ENCODE measurements at regions not wholly inside any gene's neighbourhood (a gene's known extent, or its start where the extent isn't known, plus 50 kb on each side); places are given as distances from the start of the nearest gene placed in this dataset.

DNA sequence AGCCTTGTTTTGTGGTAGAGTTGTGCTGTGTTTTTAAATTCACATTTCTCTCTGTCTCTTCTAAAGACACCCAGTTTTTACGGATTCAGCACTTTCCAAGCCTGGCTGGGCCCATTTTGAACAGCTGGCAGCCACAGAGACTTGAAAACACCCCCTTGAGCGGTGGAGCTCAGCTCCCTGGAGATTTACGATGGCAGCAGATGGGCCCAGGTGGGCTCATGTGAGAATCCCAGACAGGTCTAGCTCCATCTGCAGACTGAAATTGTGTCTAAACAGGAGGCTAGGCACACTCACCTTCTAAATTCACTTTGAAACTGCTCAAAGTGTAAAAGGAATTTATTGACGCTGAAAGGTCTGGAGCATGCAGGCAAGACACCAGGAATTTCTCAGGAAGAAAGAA, 232.0 kb upstream of the HES1 start:
- TF ChIP-seq, protein P1, sequence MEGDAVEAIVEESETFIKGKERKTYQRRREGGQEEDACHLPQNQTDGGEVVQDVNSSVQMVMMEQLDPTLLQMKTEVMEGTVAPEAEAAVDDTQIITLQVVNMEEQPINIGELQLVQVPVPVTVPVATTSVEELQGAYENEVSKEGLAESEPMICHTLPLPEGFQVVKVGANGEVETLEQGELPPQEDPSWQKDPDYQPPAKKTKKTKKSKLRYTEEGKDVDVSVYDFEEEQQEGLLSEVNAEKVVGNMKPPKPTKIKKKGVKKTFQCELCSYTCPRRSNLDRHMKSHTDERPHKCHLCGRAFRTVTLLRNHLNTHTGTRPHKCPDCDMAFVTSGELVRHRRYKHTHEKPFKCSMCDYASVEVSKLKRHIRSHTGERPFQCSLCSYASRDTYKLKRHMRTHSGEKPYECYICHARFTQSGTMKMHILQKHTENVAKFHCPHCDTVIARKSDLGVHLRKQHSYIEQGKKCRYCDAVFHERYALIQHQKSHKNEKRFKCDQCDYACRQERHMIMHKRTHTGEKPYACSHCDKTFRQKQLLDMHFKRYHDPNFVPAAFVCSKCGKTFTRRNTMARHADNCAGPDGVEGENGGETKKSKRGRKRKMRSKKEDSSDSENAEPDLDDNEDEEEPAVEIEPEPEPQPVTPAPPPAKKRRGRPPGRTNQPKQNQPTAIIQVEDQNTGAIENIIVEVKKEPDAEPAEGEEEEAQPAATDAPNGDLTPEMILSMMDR (IDR thresholded peaks at IDR 0.05; ENCODE audit: poor library complexity, severe bottlenecking) = no peak
- TF ChIP-seq EP300 (conservative IDR thresholded peaks at IDR 0.05; ENCODE audit: poor library complexity, severe bottlenecking) = no peak
- no peak for TF ChIP-seq RAD21 (conservative IDR thresholded peaks at IDR 0.05)
- no peak for TF ChIP-seq POLR2AphosphoS5 (IDR thresholded peaks at IDR 0.05)
- TF ChIP-seq EZH2 (IDR thresholded peaks at IDR 0.05; ENCODE audit: borderline replicate concordance, insufficient read depth, low read length, poor library complexity, severe bottlenecking) = no peak
- TF ChIP-seq SMC3 (conservative IDR thresholded peaks at IDR 0.05; ENCODE audit: poor library complexity) = no peak
- TF ChIP-seq, protein P2, sequence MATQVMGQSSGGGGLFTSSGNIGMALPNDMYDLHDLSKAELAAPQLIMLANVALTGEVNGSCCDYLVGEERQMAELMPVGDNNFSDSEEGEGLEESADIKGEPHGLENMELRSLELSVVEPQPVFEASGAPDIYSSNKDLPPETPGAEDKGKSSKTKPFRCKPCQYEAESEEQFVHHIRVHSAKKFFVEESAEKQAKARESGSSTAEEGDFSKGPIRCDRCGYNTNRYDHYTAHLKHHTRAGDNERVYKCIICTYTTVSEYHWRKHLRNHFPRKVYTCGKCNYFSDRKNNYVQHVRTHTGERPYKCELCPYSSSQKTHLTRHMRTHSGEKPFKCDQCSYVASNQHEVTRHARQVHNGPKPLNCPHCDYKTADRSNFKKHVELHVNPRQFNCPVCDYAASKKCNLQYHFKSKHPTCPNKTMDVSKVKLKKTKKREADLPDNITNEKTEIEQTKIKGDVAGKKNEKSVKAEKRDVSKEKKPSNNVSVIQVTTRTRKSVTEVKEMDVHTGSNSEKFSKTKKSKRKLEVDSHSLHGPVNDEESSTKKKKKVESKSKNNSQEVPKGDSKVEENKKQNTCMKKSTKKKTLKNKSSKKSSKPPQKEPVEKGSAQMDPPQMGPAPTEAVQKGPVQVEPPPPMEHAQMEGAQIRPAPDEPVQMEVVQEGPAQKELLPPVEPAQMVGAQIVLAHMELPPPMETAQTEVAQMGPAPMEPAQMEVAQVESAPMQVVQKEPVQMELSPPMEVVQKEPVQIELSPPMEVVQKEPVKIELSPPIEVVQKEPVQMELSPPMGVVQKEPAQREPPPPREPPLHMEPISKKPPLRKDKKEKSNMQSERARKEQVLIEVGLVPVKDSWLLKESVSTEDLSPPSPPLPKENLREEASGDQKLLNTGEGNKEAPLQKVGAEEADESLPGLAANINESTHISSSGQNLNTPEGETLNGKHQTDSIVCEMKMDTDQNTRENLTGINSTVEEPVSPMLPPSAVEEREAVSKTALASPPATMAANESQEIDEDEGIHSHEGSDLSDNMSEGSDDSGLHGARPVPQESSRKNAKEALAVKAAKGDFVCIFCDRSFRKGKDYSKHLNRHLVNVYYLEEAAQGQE (IDR thresholded peaks at IDR 0.05; ENCODE audit: borderline replicate concordance) = no peak
- TF ChIP-seq TAF1 (IDR thresholded peaks at IDR 0.05; ENCODE audit: low read depth) = no peak
- TF ChIP-seq MXI1 (conservative IDR thresholded peaks at IDR 0.05; ENCODE audit: poor library complexity, severe bottlenecking) = no peak

Measured in neural cell (in vitro differentiated cells).